A673 (cell line): ENCODE measurements at regions not wholly inside any gene's neighbourhood (a gene's known extent, or its start where the extent isn't known, plus 50 kb on each side); places are given as distances from the start of the nearest gene placed in this dataset.

ENCODE experiments used
- BruUV-seq: library from RNA; stranded (reverse); fragments of 400-500 nt; replicated peaks from 2 replicates; lab custom pipeline; 2021; lab: Mats Ljungman, UMichigan
- CTCF ChIA-PET: fragments of 300-600 bp; sonication (Branson Sonifier 250); formaldehyde crosslinking; loops from one replicate; lab custom pipeline; 2022; ENCODE audit warnings: antibody characterized with exemption; lab: Charles Lee
- POLR2A ChIA-PET: fragments of 300-600 bp; sonication (Branson Sonifier 250); formaldehyde crosslinking; loops from one replicate; lab custom pipeline; 2022; ENCODE audit warnings: antibody characterized with exemption; ENCODE audit not compliant: low non-redundant PET; lab: Charles Lee
- DNase-seq: peaks from one replicate; pipeline ENCODE4 v3.0.0-alpha.2; 2015; ENCODE audit warnings: low spot score
- H3K27ac ChIP-seq: fragments of 200-600 bp; sonication (generic); 2 replicates; pipeline ENCODE4 v1.5.1; 2016; ENCODE audit warnings: mixed run types, low read depth, mild to moderate bottlenecking, mixed read lengths, antibody characterized with exemption, low read length; ENCODE audit not compliant: poor library complexity, severe bottlenecking
- H3K27me3 ChIP-seq: fragments of 200-600 bp; sonication (generic); replicated peaks from 2 replicates; pipeline ENCODE4 v1.6.1; 2017; ENCODE audit warnings: mixed run types, low read depth, mild to moderate bottlenecking, mixed read lengths, antibody characterized with exemption, low read length; ENCODE audit not compliant: insufficient read depth, poor library complexity
- H3K36me3 ChIP-seq: fragments of 200-600 bp; sonication (generic); 2 replicates; pipeline ENCODE4 v1.6.1; 2016; ENCODE audit warnings: mixed run types, mild to moderate bottlenecking, mixed read lengths, antibody characterized with exemption, low read length; ENCODE audit not compliant: insufficient read depth, poor library complexity, severe bottlenecking
- H3K4me1 ChIP-seq: fragments of 200-600 bp; sonication (generic); 2 replicates; pipeline ENCODE4 v1.6.1; 2017; ENCODE audit warnings: mixed run types, mild to moderate bottlenecking, mixed read lengths, antibody characterized with exemption, low read length; ENCODE audit not compliant: insufficient read depth, poor library complexity, severe bottlenecking
- H3K4me3 ChIP-seq: fragments of 200-600 bp; sonication (generic); 2 replicates; pipeline ENCODE4 v1.5.1; 2016; ENCODE audit warnings: low read depth, mixed run types, mild to moderate bottlenecking, mixed read lengths, low read length; ENCODE audit not compliant: poor library complexity, severe bottlenecking
- H3K9me3 ChIP-seq: fragments of 200-600 bp; sonication (generic); 2 replicates; pipeline ENCODE4 v1.6.1; 2016; ENCODE audit warnings: mixed run types, low read depth, mild to moderate bottlenecking, mixed read lengths, antibody characterized with exemption, low read length; ENCODE audit not compliant: poor library complexity, severe bottlenecking
- EZH2 ChIP-seq: fragments of 200-600 bp; sonication (generic); IDR thresholded peaks from 2 replicates; pipeline ENCODE4 v1.6.1; 2017; ENCODE audit warnings: borderline replicate concordance, low read depth, mild to moderate bottlenecking, mixed read lengths, antibody characterized with exemption, low read length; ENCODE audit not compliant: poor library complexity, severe bottlenecking
- intact Hi-C: fragments of 100-400 bp; cut with micrococcal nuclease; formaldehyde crosslinking; loops from one replicate; pipeline ENCODE4 v1.10.0; 2022; ENCODE audit not compliant: unreplicated experiment
- TF ChIP-seq, protein P1 (sequence below): fragments of 300-800, 200-600 bp; sonication (generic); conservative IDR thresholded peaks from 2 replicates; pipeline ENCODE4 v1.5.1; 2017; ENCODE audit warnings: low read depth, mild to moderate bottlenecking, antibody characterized with exemption, low read length, moderate library complexity, mixed read lengths

GRCh38 chr5:4164167-4164566 is 568.5 kb downstream of the IRX1 start:
- Histone ChIP-seq H3K27me3 (no peaks in the 10 kb centered on the region), H3K36me3 (no peaks in the 10 kb centered on the region), H3K27ac (no peak overlapping the region), H3K4me3 (no peak overlapping the region), H3K9me3 (peaks cover 26% of the 10 kb centered on the region), H3K4me1 (no peaks in the 10 kb centered on the region)
- intact Hi-C loops: no loop called here
- ChIA-PET CTCF (no interaction called here), POLR2A (no interaction called here)
- BruUV-seq: no TSS peak
- TF ChIP-seq, protein P1, sequence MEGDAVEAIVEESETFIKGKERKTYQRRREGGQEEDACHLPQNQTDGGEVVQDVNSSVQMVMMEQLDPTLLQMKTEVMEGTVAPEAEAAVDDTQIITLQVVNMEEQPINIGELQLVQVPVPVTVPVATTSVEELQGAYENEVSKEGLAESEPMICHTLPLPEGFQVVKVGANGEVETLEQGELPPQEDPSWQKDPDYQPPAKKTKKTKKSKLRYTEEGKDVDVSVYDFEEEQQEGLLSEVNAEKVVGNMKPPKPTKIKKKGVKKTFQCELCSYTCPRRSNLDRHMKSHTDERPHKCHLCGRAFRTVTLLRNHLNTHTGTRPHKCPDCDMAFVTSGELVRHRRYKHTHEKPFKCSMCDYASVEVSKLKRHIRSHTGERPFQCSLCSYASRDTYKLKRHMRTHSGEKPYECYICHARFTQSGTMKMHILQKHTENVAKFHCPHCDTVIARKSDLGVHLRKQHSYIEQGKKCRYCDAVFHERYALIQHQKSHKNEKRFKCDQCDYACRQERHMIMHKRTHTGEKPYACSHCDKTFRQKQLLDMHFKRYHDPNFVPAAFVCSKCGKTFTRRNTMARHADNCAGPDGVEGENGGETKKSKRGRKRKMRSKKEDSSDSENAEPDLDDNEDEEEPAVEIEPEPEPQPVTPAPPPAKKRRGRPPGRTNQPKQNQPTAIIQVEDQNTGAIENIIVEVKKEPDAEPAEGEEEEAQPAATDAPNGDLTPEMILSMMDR: no peak
- TF ChIP-seq EZH2: no peak
- DNase-seq: no peak

DNA sequence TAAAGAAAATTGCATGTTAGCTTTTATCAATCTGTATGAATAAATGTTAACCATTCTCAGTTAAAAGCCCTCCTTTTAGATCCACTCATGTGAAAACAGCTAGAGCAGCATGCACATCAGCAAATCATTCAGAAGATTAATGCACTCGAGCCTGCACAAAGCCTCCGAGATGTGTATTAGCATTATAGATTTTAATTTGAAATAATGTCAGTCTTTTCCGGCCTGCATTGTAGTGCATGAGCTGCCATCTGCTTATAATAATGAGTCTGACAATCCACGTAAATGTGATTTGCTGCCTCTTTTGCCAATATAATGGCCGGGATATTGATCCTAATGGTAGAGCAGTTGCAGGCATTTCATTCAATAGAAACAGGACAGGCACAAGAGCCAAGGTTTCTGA is 585.1 kb downstream of the IRX1 start:
- Histone ChIP-seq H3K9me3 (peaks cover 40% of the 10 kb centered on the region), H3K27me3 (no peaks in the 10 kb centered on the region), H3K4me3 (no peak overlapping the region), H3K27ac (no peak overlapping the region), H3K4me1 (no peaks in the 10 kb centered on the region), H3K36me3 (no peaks in the 10 kb centered on the region)
- ChIA-PET CTCF (no interaction called here), POLR2A (no interaction called here)
- intact Hi-C loops: no loop called here
- no peak for DNase-seq
- no TSS peak for BruUV-seq
- TF ChIP-seq, protein P1: no peak
- no peak for TF ChIP-seq EZH2

DNA sequence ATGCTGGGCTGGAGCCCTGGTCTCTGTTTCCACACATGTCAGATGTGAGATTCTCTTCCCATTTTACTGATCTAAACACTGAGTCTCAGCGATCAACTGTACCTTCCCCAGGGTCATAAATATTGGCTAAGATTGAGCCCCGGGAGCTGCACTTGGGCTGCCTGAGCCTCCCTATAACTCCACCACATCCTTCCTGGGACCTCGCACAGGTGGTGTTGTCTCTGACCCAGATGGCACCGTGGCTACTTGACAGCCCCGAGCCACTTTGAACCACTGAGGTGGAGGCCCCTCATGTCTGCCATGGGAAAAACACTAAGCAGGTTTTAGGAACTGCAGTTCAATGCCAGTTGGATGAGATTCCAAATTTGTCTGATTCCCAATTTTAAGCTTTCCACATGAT is 586.5 kb downstream of the IRX1 start:
- BruUV-seq: no TSS peak
- no peaks in the 10 kb centered on the region for H3K36me3 ChIP-seq
- POLR2A ChIA-PET: no interaction called here
- no peaks in the 10 kb centered on the region for H3K27me3 ChIP-seq
- no peak overlapping the region for H3K4me3 ChIP-seq
- intact Hi-C loops: no loop called here
- peaks cover 38% of the 10 kb centered on the region for H3K9me3 ChIP-seq
- no peaks in the 10 kb centered on the region for H3K4me1 ChIP-seq
- CTCF ChIA-PET: no interaction called here
- TF ChIP-seq, protein P1: no peak
- no peak for TF ChIP-seq EZH2
- no peak overlapping the region for H3K27ac ChIP-seq
- no peak for DNase-seq
